ENCODE measurements at regions not wholly inside any gene's neighbourhood (a gene's known extent, or its start where the extent isn't known, plus 50 kb on each side); places are given as distances from the start of the nearest gene placed in this dataset.

DNA sequence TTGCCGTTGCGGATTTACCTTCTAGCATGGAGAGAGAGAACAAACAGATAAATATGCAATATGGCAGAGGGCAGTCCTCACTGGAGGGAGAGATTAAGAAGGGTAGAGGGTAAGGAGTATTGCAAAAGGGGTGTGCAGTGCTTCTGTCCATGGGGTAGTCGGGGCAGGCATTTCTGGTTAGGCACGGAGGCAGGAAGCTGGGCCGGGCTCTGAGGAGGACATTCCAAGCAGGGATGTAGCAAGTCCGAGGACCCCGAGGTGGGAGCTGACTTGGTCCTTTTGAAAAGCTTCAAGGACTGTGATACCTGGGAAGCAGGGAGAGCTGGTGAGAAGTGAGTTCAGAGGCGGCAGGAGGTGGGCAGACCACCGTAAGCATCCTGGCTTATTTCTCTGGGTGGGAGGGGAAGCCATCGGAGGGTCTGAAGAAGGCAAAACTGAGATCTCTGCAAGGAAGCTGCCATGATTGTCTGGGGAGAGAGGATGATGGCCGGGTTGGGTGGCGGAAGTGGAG is 214.9 kb downstream of the FGF9 start:
- no peak for TF ChIP-seq EZH2 (IDR thresholded peaks at IDR 0.05; ENCODE audit: low read depth, unreplicated experiment)
- Mint-ChIP-seq H3K9me3 (no peaks in the 10 kb centered on the region; the same call in 2 of the 3 replicates), H3K27ac (peak overlapping the region; percentile 20; the same call in 1 of the 2 replicates), H3K27me3 (ENCODE audit: insufficient read depth, low read depth, poor library complexity) (no peaks in the 10 kb centered on the region), H3K4me1 (no peaks in the 10 kb centered on the region), H3K36me3 (ENCODE audit: low read depth) (no peaks in the 10 kb centered on the region), H3K4me3 (no peak overlapping the region)
- Histone ChIP-seq H3K27me3 (ENCODE audit: insufficient read depth) (no peaks in the 10 kb centered on the region), H3K4me2 (no peak overlapping the region), H3K4me1 (ENCODE audit: insufficient read depth) (no peaks in the 10 kb centered on the region), H3K36me3 (ENCODE audit: insufficient read depth) (no peaks in the 10 kb centered on the region), H3K79me2 (replicated peaks; ENCODE audit: insufficient read depth) (no peaks in the 10 kb centered on the region), H3K9me2 (ENCODE audit: insufficient read depth) (no peaks in the 10 kb centered on the region), H4K20me1 (replicated peaks; ENCODE audit: insufficient read depth) (no peaks in the 10 kb centered on the region), H3K4me3 (no peak overlapping the region), H2AFZ (no peak overlapping the region), H3K27ac (ENCODE audit: low read depth) (no peak overlapping the region), H3F3A (replicated peaks; ENCODE audit: low read depth) (peaks cover 7% of the 10 kb centered on the region; the same call in 1 of the 2 replicates)
- DNase-seq (ENCODE audit: low spot score) (no peak), ATAC-seq (no peak)

DNA sequence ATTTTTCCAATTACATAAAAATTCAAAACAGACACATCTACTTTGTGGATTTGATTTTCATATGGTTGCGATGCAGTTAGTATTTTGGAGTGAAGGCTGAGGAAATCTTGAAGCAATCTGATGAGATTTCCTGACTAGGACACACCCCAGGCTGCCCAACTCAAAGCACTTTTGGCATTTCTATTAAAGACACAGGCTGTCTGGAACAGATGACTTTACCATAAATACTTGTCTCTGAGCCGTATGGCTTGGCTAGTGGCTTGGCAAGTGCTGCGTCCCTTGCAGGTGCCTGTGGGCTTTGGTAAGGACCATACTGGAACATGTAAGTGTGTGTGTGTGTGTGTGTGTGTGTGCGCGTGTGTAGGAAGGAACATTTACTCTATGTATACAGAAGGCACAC is 218.8 kb downstream of the FGF9 start:
- Mint-ChIP-seq H3K4me3 (no peak overlapping the region), H3K27ac (no peak overlapping the region), H3K36me3 (ENCODE audit: low read depth) (no peaks in the 10 kb centered on the region), H3K9me3 (no peaks in the 10 kb centered on the region; the same call in 2 of the 3 replicates), H3K4me1 (peaks cover under 1% of the 10 kb centered on the region; the same call in 2 of the 3 replicates), H3K27me3 (ENCODE audit: insufficient read depth, low read depth, poor library complexity) (peaks cover 6% of the 10 kb centered on the region)
- Histone ChIP-seq H3K79me2 (replicated peaks; ENCODE audit: insufficient read depth) (no peaks in the 10 kb centered on the region), H3K36me3 (ENCODE audit: insufficient read depth) (no peaks in the 10 kb centered on the region), H3F3A (replicated peaks; ENCODE audit: low read depth) (peaks cover 7% of the 10 kb centered on the region; the same call in 1 of the 2 replicates), H3K4me2 (no peak overlapping the region), H3K27ac (ENCODE audit: low read depth) (no peak overlapping the region), H3K4me3 (no peak overlapping the region), H3K27me3 (ENCODE audit: insufficient read depth) (no peaks in the 10 kb centered on the region), H3K4me1 (ENCODE audit: insufficient read depth) (no peaks in the 10 kb centered on the region), H2AFZ (no peak overlapping the region), H4K20me1 (replicated peaks; ENCODE audit: insufficient read depth) (no peaks in the 10 kb centered on the region), H3K9me2 (ENCODE audit: insufficient read depth) (no peaks in the 10 kb centered on the region)
- ATAC-seq (no peak), DNase-seq (ENCODE audit: low spot score) (no peak)
- TF ChIP-seq EZH2phosphoT487 (IDR thresholded peaks at IDR 0.05; ENCODE audit: unreplicated experiment) (no peak), ZNF331 (CRISPR knock-in tag; IDR thresholded peaks at IDR 0.05; ENCODE audit: low read depth) (no peak), ZNF114 (CRISPR knock-in tag; IDR thresholded peaks at IDR 0.05) (no peak), NANOG (IDR thresholded peaks at IDR 0.05; ENCODE audit: borderline replicate concordance) (no peak), JUNB (IDR thresholded peaks at IDR 0.05; ENCODE audit: unreplicated experiment) (no peak), EZH2 (IDR thresholded peaks at IDR 0.05; ENCODE audit: low read depth, unreplicated experiment) (no peak), POLR2AphosphoS5 (IDR thresholded peaks at IDR 0.05; ENCODE audit: low read depth) (no peak), STAT1 (IDR thresholded peaks at IDR 0.05; ENCODE audit: unreplicated experiment) (no peak), CREB1 (CRISPR knock-in tag; IDR thresholded peaks at IDR 0.05; ENCODE audit: low read depth) (no peak)
- TF ChIP-seq, protein P1, sequence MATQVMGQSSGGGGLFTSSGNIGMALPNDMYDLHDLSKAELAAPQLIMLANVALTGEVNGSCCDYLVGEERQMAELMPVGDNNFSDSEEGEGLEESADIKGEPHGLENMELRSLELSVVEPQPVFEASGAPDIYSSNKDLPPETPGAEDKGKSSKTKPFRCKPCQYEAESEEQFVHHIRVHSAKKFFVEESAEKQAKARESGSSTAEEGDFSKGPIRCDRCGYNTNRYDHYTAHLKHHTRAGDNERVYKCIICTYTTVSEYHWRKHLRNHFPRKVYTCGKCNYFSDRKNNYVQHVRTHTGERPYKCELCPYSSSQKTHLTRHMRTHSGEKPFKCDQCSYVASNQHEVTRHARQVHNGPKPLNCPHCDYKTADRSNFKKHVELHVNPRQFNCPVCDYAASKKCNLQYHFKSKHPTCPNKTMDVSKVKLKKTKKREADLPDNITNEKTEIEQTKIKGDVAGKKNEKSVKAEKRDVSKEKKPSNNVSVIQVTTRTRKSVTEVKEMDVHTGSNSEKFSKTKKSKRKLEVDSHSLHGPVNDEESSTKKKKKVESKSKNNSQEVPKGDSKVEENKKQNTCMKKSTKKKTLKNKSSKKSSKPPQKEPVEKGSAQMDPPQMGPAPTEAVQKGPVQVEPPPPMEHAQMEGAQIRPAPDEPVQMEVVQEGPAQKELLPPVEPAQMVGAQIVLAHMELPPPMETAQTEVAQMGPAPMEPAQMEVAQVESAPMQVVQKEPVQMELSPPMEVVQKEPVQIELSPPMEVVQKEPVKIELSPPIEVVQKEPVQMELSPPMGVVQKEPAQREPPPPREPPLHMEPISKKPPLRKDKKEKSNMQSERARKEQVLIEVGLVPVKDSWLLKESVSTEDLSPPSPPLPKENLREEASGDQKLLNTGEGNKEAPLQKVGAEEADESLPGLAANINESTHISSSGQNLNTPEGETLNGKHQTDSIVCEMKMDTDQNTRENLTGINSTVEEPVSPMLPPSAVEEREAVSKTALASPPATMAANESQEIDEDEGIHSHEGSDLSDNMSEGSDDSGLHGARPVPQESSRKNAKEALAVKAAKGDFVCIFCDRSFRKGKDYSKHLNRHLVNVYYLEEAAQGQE (IDR thresholded peaks at IDR 0.05; ENCODE audit: unreplicated experiment), result no peak
- TF ChIP-seq, protein P2, sequence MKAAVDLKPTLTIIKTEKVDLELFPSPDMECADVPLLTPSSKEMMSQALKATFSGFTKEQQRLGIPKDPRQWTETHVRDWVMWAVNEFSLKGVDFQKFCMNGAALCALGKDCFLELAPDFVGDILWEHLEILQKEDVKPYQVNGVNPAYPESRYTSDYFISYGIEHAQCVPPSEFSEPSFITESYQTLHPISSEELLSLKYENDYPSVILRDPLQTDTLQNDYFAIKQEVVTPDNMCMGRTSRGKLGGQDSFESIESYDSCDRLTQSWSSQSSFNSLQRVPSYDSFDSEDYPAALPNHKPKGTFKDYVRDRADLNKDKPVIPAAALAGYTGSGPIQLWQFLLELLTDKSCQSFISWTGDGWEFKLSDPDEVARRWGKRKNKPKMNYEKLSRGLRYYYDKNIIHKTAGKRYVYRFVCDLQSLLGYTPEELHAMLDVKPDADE (IDR thresholded peaks at IDR 0.05), result no peak
- TF ChIP-seq, protein P3, sequence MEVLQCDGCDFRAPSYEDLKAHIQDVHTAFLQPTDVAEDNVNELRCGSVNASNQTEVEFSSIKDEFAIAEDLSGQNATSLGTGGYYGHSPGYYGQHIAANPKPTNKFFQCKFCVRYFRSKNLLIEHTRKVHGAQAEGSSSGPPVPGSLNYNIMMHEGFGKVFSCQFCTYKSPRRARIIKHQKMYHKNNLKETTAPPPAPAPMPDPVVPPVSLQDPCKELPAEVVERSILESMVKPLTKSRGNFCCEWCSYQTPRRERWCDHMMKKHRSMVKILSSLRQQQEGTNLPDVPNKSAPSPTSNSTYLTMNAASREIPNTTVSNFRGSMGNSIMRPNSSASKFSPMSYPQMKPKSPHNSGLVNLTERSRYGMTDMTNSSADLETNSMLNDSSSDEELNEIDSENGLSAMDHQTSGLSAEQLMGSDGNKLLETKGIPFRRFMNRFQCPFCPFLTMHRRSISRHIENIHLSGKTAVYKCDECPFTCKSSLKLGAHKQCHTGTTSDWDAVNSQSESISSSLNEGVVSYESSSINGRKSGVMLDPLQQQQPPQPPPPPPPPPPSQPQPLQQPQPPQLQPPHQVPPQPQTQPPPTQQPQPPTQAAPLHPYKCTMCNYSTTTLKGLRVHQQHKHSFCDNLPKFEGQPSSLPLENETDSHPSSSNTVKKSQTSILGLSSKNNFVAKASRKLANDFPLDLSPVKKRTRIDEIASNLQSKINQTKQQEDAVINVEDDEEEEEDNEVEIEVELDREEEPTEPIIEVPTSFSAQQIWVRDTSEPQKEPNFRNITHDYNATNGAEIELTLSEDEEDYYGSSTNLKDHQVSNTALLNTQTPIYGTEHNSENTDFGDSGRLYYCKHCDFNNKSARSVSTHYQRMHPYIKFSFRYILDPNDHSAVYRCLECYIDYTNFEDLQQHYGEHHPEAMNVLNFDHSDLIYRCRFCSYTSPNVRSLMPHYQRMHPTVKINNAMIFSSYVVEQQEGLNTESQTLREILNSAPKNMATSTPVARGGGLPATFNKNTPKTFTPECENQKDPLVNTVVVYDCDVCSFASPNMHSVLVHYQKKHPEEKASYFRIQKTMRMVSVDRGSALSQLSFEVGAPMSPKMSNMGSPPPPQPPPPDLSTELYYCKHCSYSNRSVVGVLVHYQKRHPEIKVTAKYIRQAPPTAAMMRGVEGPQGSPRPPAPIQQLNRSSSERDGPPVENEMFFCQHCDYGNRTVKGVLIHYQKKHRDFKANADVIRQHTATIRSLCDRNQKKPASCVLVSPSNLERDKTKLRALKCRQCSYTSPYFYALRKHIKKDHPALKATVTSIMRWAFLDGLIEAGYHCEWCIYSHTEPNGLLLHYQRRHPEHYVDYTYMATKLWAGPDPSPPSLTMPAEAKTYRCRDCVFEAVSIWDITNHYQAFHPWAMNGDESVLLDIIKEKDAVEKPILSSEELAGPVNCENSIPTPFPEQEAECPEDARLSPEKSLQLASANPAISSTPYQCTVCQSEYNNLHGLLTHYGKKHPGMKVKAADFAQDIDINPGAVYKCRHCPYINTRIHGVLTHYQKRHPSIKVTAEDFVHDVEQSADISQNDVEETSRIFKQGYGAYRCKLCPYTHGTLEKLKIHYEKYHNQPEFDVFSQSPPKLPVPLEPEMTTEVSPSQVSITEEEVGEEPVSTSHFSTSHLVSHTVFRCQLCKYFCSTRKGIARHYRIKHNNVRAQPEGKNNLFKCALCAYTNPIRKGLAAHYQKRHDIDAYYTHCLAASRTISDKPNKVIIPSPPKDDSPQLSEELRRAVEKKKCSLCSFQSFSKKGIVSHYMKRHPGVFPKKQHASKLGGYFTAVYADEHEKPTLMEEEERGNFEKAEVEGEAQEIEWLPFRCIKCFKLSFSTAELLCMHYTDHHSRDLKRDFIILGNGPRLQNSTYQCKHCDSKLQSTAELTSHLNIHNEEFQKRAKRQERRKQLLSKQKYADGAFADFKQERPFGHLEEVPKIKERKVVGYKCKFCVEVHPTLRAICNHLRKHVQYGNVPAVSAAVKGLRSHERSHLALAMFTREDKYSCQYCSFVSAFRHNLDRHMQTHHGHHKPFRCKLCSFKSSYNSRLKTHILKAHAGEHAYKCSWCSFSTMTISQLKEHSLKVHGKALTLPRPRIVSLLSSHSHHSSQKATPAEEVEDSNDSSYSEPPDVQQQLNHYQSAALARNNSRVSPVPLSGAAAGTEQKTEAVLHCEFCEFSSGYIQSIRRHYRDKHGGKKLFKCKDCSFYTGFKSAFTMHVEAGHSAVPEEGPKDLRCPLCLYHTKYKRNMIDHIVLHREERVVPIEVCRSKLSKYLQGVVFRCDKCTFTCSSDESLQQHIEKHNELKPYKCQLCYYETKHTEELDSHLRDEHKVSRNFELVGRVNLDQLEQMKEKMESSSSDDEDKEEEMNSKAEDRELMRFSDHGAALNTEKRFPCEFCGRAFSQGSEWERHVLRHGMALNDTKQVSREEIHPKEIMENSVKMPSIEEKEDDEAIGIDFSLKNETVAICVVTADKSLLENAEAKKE (CRISPR knock-in tag; IDR thresholded peaks at IDR 0.05), result no peak

Measured in GM23338 (cell line).